ENCODE measurements at regions not wholly inside any gene's neighbourhood (a gene's known extent, or its start where the extent isn't known, plus 50 kb on each side); places are given as distances from the start of the nearest gene placed in this dataset.

DNA sequence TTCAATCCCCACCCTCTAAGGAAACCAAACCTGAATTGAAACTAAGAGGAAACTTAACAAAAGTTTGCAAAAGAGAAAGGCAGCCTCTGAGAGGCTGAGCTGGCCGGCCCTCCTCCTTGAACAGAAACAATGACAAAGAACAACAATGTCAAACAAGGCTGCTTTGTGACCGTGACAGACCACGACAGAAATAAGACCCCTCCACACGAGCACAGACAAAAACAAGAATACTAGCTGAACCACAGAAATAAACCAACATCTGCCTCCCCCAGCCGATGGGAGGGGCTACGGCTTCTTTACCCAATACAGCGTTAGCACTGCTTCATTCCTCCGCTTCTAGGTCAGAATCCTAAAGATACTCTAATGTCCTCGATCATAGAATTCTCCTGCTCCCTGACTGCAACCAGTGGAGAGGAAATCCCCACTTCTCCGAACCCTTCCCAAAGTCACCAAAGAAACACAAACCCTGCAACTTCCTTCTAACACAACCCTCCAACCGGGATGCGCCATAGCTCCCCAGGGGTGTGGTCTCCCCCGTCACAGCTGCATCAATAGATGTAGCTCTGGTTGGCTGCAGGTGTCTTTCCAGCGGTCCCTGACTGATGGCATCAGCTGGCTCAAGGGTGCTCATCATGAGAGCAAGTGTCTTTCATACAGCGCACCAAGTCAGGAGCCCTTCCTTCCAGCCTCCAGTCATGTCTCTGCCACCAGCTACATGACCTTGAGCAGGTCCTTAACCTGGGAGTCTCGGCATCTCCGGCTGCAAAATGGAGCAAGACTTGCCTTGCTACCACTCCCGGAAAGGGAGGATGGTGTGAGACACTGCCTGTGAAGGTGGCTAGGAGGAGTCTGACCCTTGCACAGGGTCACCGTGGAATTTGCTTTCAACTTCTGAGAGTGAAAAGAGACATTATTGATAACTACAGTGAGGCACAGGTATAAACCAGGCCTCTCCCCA lies 198.6 kb downstream of the HAUS1 start:
- Histone ChIP-seq H3K4me2 (ENCODE audit: insufficient read depth, low read length) (no peak overlapping the region), H3K9me1 (replicated peaks; ENCODE audit: control insufficient read depth, extremely low read depth, insufficient read depth, low read length) (no peaks in the 10 kb centered on the region), H3K9me3 (replicated peaks; ENCODE audit: control insufficient read depth, insufficient read depth, low read length) (no peaks in the 10 kb centered on the region), H2AFZ (ENCODE audit: low read depth, low read length) (no peak overlapping the region), H3K4me1 (ENCODE audit: control insufficient read depth, extremely low read depth, insufficient read depth, low read length) (no peaks in the 10 kb centered on the region), H3K79me2 (ENCODE audit: control insufficient read depth, insufficient read depth, low read length) (no peaks in the 10 kb centered on the region), H3K27ac (ENCODE audit: insufficient read depth, low read depth, low read length) (no peak overlapping the region), H3K4me3 (replicated peaks in 1 of 3; ENCODE audit: insufficient read depth in 1 of 3, low read depth in 1 of 3, low read length in 3 of 3) (no peak overlapping the region), H3K9ac (replicated peaks; ENCODE audit: extremely low read depth, insufficient read depth, low read length) (no peak overlapping the region), H3K36me3 (ENCODE audit: control insufficient read depth in 2 of 2, extremely low read depth in 1 of 2, insufficient read depth in 2 of 2, low read length in 2 of 2) (no peaks in the 10 kb centered on the region), H3K27me3 (ENCODE audit: control insufficient read depth in 2 of 2, insufficient read depth in 2 of 2, low read length in 2 of 2) (peaks cover 2 to 3% of the 10 kb centered on the region in 2 experiments), H4K20me1 (replicated peaks; ENCODE audit: control insufficient read depth, extremely low read depth, insufficient read depth, low read length) (no peaks in the 10 kb centered on the region)
- DNase-seq (ENCODE audit: low read depth, low spot score) (no peak), FAIRE-seq (no peak)
- intact Hi-C loops (cut with micrococcal nuclease) (no loop called here), dilution Hi-C loops (cut with MboI; ENCODE audit: extremely low pct_ligation_motif_present, low sequenced_read_pairs) (no loop called here)
- TF ChIP-seq, protein P1, sequence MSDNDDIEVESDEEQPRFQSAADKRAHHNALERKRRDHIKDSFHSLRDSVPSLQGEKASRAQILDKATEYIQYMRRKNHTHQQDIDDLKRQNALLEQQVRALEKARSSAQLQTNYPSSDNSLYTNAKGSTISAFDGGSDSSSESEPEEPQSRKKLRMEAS (IDR thresholded peaks at IDR 0.05; ENCODE audit: insufficient read depth, insufficient read length): no peak
- TF ChIP-seq JUN (IDR thresholded peaks at IDR 0.05; ENCODE audit: borderline replicate concordance, insufficient read depth, insufficient read length, low read depth) (no peak), POLR2AphosphoS5 (IDR thresholded peaks at IDR 0.05; ENCODE audit: insufficient read depth, low read depth, low read length) (no peak), MYC (IDR thresholded peaks at IDR 0.05; ENCODE audit: low read depth, low read length) (no peak), POLR2A (IDR thresholded peaks at IDR 0.05; ENCODE audit: low read depth, low read length) (no peak), EZH2 (IDR thresholded peaks at IDR 0.05; ENCODE audit: borderline replicate concordance, low read depth, low read length, severe bottlenecking) (no peak), FOS (IDR thresholded peaks at IDR 0.05; ENCODE audit: borderline replicate concordance, insufficient read depth, low read length) (no peak), GATA2 (IDR thresholded peaks at IDR 0.05; ENCODE audit: insufficient read depth, insufficient read length, low read depth, low read length) (no peak)
- TF ChIP-seq, protein P2, sequence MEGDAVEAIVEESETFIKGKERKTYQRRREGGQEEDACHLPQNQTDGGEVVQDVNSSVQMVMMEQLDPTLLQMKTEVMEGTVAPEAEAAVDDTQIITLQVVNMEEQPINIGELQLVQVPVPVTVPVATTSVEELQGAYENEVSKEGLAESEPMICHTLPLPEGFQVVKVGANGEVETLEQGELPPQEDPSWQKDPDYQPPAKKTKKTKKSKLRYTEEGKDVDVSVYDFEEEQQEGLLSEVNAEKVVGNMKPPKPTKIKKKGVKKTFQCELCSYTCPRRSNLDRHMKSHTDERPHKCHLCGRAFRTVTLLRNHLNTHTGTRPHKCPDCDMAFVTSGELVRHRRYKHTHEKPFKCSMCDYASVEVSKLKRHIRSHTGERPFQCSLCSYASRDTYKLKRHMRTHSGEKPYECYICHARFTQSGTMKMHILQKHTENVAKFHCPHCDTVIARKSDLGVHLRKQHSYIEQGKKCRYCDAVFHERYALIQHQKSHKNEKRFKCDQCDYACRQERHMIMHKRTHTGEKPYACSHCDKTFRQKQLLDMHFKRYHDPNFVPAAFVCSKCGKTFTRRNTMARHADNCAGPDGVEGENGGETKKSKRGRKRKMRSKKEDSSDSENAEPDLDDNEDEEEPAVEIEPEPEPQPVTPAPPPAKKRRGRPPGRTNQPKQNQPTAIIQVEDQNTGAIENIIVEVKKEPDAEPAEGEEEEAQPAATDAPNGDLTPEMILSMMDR (IDR thresholded peaks at IDR 0.05; ENCODE audit: extremely low read depth in 1 of 2, insufficient read depth in 1 of 2, low read depth in 1 of 2, low read length in 2 of 2): no peak
- POLR2A ChIA-PET: no interaction called here
- BruUV-seq (replicated peaks): no TSS peak
- CTCF ChIA-PET: interaction anchor here (1.1 kb wide), 1 partner anchor 129 kb away, joined by 4 read pairs; a partner anchor contains a TSS
